CD14-positive monocyte (primary cell): ENCODE measurements at regions not wholly inside any gene's neighbourhood (a gene's known extent, or its start where the extent isn't known, plus 50 kb on each side); places are given as distances from the start of the nearest gene placed in this dataset.
"Not testable (repeated sequence)": the region's sequence is repeated elsewhere in the genome, so short reads cannot be mapped to it uniquely, and the experiment has no call there.

Experiments
- DNase-seq, 3 donors: peaks; one replicate each; pipeline ENCODE4 v3.0.0-alpha.2; 2011 to 2022
- H2AFZ ChIP-seq: 2 replicates; pipeline ENCODE4 v1.6.0; 2012; ENCODE audit warnings: mild to moderate bottlenecking, low read depth, low read length, inconsistent platforms; ENCODE audit not compliant: insufficient read depth, poor library complexity, severe bottlenecking
- H3K27ac ChIP-seq, 2 donors: 1 replicate in 1 of 2; 2 replicates in 1 of 2; pipeline ENCODE4 v1.5.1; 2012 to 2013; ENCODE audit warnings: low read length in 2 of 2, control low read depth in 1 of 2, inconsistent platforms in 1 of 2, low read depth in 1 of 2, mild to moderate bottlenecking in 1 of 2
- H3K27me3 ChIP-seq, 2 donors: one replicate each; pipeline versions ENCODE4 v1.6.0 to v1.6.1; 2011 to 2013; ENCODE audit warnings: low read length in 2 of 2; ENCODE audit not compliant: control insufficient read depth in 2 of 2, insufficient read depth in 2 of 2
- H3K36me3 ChIP-seq, 2 donors: replicated peaks in 1 of 2; 1 replicate in 1 of 2; 2 replicates in 1 of 2; pipeline versions ENCODE4 v1.5.1 to v1.6.1; 2012 to 2013; ENCODE audit warnings: low read length in 2 of 2, control low read depth in 1 of 2, inconsistent platforms in 1 of 2, mild to moderate bottlenecking in 1 of 2; ENCODE audit not compliant: insufficient read depth in 2 of 2, control insufficient read depth in 1 of 2
- H3K4me1 ChIP-seq, 2 donors: 1 replicate in 1 of 2; 2 replicates in 1 of 2; pipeline versions ENCODE4 v1.5.1 to v1.6.1; 2012 to 2013; ENCODE audit warnings: low read length in 2 of 2, control low read depth in 1 of 2, inconsistent platforms in 1 of 2, mild to moderate bottlenecking in 1 of 2, moderate library complexity in 1 of 2; ENCODE audit not compliant: insufficient read depth in 2 of 2, control insufficient read depth in 1 of 2
- H3K4me2 ChIP-seq: replicated peaks from 2 replicates; pipeline ENCODE3; 2012; ENCODE audit warnings: low read length, moderate library complexity, mild to moderate bottlenecking; ENCODE audit not compliant: poor library complexity, severe bottlenecking; ENCODE audit errors: extremely low read depth
- H3K4me3 ChIP-seq, 3 experiments: fragments of 200-600 bp in 1 of 3; sonication (generic) in 1 of 3; replicated peaks in 1 of 3; 1 replicate in 2 of 3; 2 replicates in 1 of 3; pipeline ENCODE4 v1.5.1; 2011 to 2013; ENCODE audit warnings: low read length in 3 of 3, mild to moderate bottlenecking in 3 of 3, control low read depth in 2 of 3, low read depth in 2 of 3, inconsistent platforms in 1 of 3, moderate library complexity in 1 of 3
- H3K79me2 ChIP-seq: 2 replicates; pipeline ENCODE4 v1.6.0; 2012; ENCODE audit warnings: mild to moderate bottlenecking, control low read depth, inconsistent platforms, low read length, moderate library complexity; ENCODE audit not compliant: insufficient read depth
- H3K9ac ChIP-seq: 2 replicates; pipeline ENCODE4 v1.6.0; 2017; ENCODE audit warnings: low read length, mild to moderate bottlenecking; ENCODE audit not compliant: insufficient read depth, poor library complexity, severe bottlenecking
- H3K9me3 ChIP-seq, 2 donors: replicated peaks in 1 of 2; 1 replicate in 1 of 2; 2 replicates in 1 of 2; pipeline versions ENCODE4 v1.5.1 to v1.6.1; 2012 to 2013; ENCODE audit warnings: low read length in 2 of 2, control low read depth in 1 of 2; ENCODE audit not compliant: control insufficient read depth in 1 of 2, insufficient read depth in 1 of 2
- H4K20me1 ChIP-seq: 2 replicates; pipeline ENCODE4 v1.6.0; 2012; ENCODE audit warnings: mild to moderate bottlenecking, low read length, control low read depth, moderate library complexity; ENCODE audit not compliant: insufficient read depth
- H3K27ac Mint-ChIP-seq, 7 donors: one replicate each; pipeline ENCODE4 v1.8.0; 2020; ENCODE audit warnings: mild to moderate bottlenecking in 7 of 7, mixed read lengths in 7 of 7, moderate library complexity in 6 of 7, inconsistent platforms in 2 of 7
- H3K27me3 Mint-ChIP-seq, 3 donors: one replicate each; pipeline ENCODE4 v1.8.0; 2021 to 2022; ENCODE audit warnings: low read depth in 3 of 3, mild to moderate bottlenecking in 3 of 3, mixed read lengths in 3 of 3, moderate library complexity in 3 of 3, inconsistent platforms in 1 of 3
- H3K36me3 Mint-ChIP-seq, 2 donors: one replicate each; pipeline ENCODE4 v1.8.0; 2020; ENCODE audit warnings: mixed read lengths in 2 of 2, inconsistent platforms in 1 of 2, mild to moderate bottlenecking in 1 of 2
- H3K4me1 Mint-ChIP-seq: one replicate; pipeline ENCODE4 v1.8.0; 2020; ENCODE audit warnings: mild to moderate bottlenecking, mixed read lengths
- H3K4me3 Mint-ChIP-seq, 2 donors: one replicate each; pipeline ENCODE4 v1.8.0; 2020; ENCODE audit warnings: mild to moderate bottlenecking in 2 of 2, mixed read lengths in 2 of 2, moderate library complexity in 1 of 2
- H3K9me3 Mint-ChIP-seq, 7 donors: one replicate each; pipeline ENCODE4 v1.8.0; 2020 to 2022; ENCODE audit warnings: mixed read lengths in 7 of 7, mild to moderate bottlenecking in 6 of 7, moderate library complexity in 6 of 7, inconsistent platforms in 2 of 7
- CTCF ChIP-seq: fragments of 200-600 bp; IDR thresholded peaks from one replicate; pipeline ENCODE4 v1.8.0; 2022; ENCODE audit warnings: antibody characterized with exemption, mild to moderate bottlenecking
- WGBS: methylation state at CpG from one replicate; pipeline ENCODE4 v1.1.5; 2013; ENCODE audit warnings: missing lambda C conversion rate; ENCODE audit not compliant: insufficient coverage; 5-methylcytosine and 5-hydroxymethylcytosine counted together
- intact Hi-C, 2 donors: fragments of 100-400 bp; cut with micrococcal nuclease; formaldehyde crosslinking; loops; one replicate each; pipeline versions ENCODE4 v1.15.0 to v1.15.1; 2023

GRCh38 chrX:87961471-87961870 lies 443.9 kb downstream of the KLHL4 start:
- no CpG with 5 or more reads among the region's 4 CpGs for WGBS
- no peaks in the 10 kb centered on the region for H4K20me1 ChIP-seq
- H3K36me3 ChIP-seq: no peaks in the 10 kb centered on the region
- no peak for TF ChIP-seq CTCF
- no peaks in the 10 kb centered on the region for H3K4me1 ChIP-seq
- no peak for DNase-seq
- no peaks in the 10 kb centered on the region for H3K9me3 ChIP-seq
- Mint-ChIP-seq H3K27me3 (peaks cover 0 to 1% (median 0%) of the 10 kb centered on the region in 3 donors), H3K36me3 (no peaks in the 10 kb centered on the region), H3K9me3 (no peaks in the 10 kb centered on the region), H3K4me3 (no peak overlapping the region), H3K4me1 (no peaks in the 10 kb centered on the region), H3K27ac (no peak overlapping the region)
- H3K4me3 ChIP-seq: no peak overlapping the region
- no peaks in the 10 kb centered on the region for H3K27me3 ChIP-seq
- intact Hi-C loops: no loop called here
- H3K9ac ChIP-seq: no peak overlapping the region
- no peak overlapping the region for H3K27ac ChIP-seq
- no peak overlapping the region for H3K4me2 ChIP-seq
- H3K79me2 ChIP-seq: no peaks in the 10 kb centered on the region
- H2AFZ ChIP-seq: no peak overlapping the region

GRCh38 chrX:87968118-87968517 lies 450.5 kb downstream of the KLHL4 start:
- Histone ChIP-seq H3K27me3 (no peaks in the 10 kb centered on the region), H3K9me3 (no peaks in the 10 kb centered on the region), H3K4me1 (no peaks in the 10 kb centered on the region), H3K27ac (no peak overlapping the region), H3K4me2 (no peak overlapping the region), H2AFZ (no peak overlapping the region), H3K79me2 (no peaks in the 10 kb centered on the region), H4K20me1 (no peaks in the 10 kb centered on the region), H3K4me3 (no peak overlapping the region), H3K9ac (no peak overlapping the region), H3K36me3 (no peaks in the 10 kb centered on the region)
- Mint-ChIP-seq H3K9me3 (peaks cover 0 to 1% (median 0%) of the 10 kb centered on the region in 7 donors), H3K36me3 (no peaks in the 10 kb centered on the region), H3K27ac (no peak overlapping the region), H3K4me3 (no peak overlapping the region), H3K4me1 (no peaks in the 10 kb centered on the region), H3K27me3 (no peaks in the 10 kb centered on the region)
- no CpG with 5 or more reads among the region's 2 CpGs for WGBS
- no peak for TF ChIP-seq CTCF
- DNase-seq: no peak
- intact Hi-C loops: no loop called here

DNA sequence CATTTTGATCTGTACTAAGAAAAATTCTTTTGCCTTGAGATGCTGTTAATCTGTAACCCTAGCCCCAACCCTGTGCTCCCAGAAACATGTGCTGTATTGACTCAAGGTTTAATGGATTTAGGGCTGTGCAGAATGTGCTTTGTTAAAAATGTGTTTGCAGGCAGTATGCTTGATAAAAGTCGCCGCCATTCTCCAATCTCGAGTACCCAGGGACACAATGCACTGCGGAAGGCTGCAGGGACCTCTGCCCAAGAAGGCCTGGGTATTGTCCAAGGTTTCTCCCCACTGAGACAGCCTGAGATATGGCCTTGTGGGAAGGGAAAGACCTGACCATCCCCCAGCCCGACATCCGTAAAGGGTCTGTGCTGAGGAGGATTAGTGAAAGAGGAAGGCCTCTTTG lies 454.5 kb downstream of the KLHL4 start:
- WGBS: no CpG with 5 or more reads among the region's 6 CpGs
- H3K79me2 ChIP-seq, H3K36me3 Mint-ChIP-seq, H3K27me3 Mint-ChIP-seq, intact Hi-C loops, H2AFZ ChIP-seq, DNase-seq, H3K9ac ChIP-seq, H3K9me3 Mint-ChIP-seq, H3K4me1 Mint-ChIP-seq, H3K36me3 ChIP-seq, H3K4me3 ChIP-seq, H3K4me2 ChIP-seq, H3K4me1 ChIP-seq, H3K27ac ChIP-seq, H4K20me1 ChIP-seq, H3K27me3 ChIP-seq, H3K27ac Mint-ChIP-seq, H3K9me3 ChIP-seq, H3K4me3 Mint-ChIP-seq: not testable (repeated sequence)
